Mesenchymal stem cell (in vitro differentiated cells and primary cell): ENCODE measurements at regions not wholly inside any gene's neighbourhood (a gene's known extent, or its start where the extent isn't known, plus 50 kb on each side); places are given as distances from the start of the nearest gene placed in this dataset.

Source experiments
- DNase-seq: peaks from one replicate; pipeline ENCODE4 v3.0.0-alpha.2; 2013
- H2AFZ ChIP-seq: one replicate; pipeline ENCODE4 v1.6.1; 2013; ENCODE audit warnings: low read depth, mild to moderate bottlenecking, control low read depth, inconsistent platforms, low read length, moderate library complexity
- H2AK5ac ChIP-seq: 2 replicates; pipeline ENCODE4 v1.6.1; 2013; ENCODE audit warnings: low read length, moderate library complexity, mild to moderate bottlenecking, inconsistent platforms; ENCODE audit not compliant: severe bottlenecking
- H2BK120ac ChIP-seq: one replicate; pipeline ENCODE4 v1.6.1; 2013; ENCODE audit warnings: low read depth, mild to moderate bottlenecking, inconsistent platforms, low read length, moderate library complexity
- H2BK12ac ChIP-seq, 2 experiments: one replicate each; pipeline ENCODE4 v1.6.1; 2013; ENCODE audit warnings: inconsistent platforms in 2 of 2, low read length in 2 of 2, mild to moderate bottlenecking in 2 of 2, moderate library complexity in 2 of 2, control low read depth in 1 of 2
- H2BK15ac ChIP-seq: one replicate; pipeline ENCODE4 v1.6.1; 2013; ENCODE audit warnings: mild to moderate bottlenecking, low read depth, inconsistent platforms; ENCODE audit not compliant: poor library complexity, severe bottlenecking
- H2BK5ac ChIP-seq: 2 replicates; pipeline ENCODE4 v1.6.1; 2013; ENCODE audit warnings: low read depth, mild to moderate bottlenecking, low read length, control low read depth, inconsistent platforms; ENCODE audit not compliant: poor library complexity, severe bottlenecking
- H3K14ac ChIP-seq, 2 experiments: one replicate each; pipeline ENCODE4 v1.6.1; 2013; ENCODE audit warnings: inconsistent platforms in 2 of 2, low read length in 2 of 2, control low read depth in 1 of 2, mild to moderate bottlenecking in 1 of 2, moderate library complexity in 1 of 2
- H3K18ac ChIP-seq, 2 experiments: one replicate each; pipeline ENCODE4 v1.6.1; 2013; ENCODE audit warnings: inconsistent platforms in 2 of 2, low read length in 2 of 2, control low read depth in 1 of 2, low read depth in 1 of 2, mild to moderate bottlenecking in 1 of 2
- H3K23ac ChIP-seq, 2 experiments: one replicate each; pipeline ENCODE4 v1.6.1; 2013; ENCODE audit warnings: inconsistent platforms in 2 of 2, low read length in 2 of 2, mild to moderate bottlenecking in 2 of 2, moderate library complexity in 2 of 2, control low read depth in 1 of 2
- H3K27ac ChIP-seq: 2 replicates; pipeline ENCODE4 v1.5.1; 2013; ENCODE audit warnings: mild to moderate bottlenecking, moderate library complexity, low read length, control low read depth, inconsistent platforms; ENCODE audit not compliant: poor library complexity, severe bottlenecking
- H3K27me3 ChIP-seq, 2 experiments: 2 replicates each; pipeline versions ENCODE4 v1.6.1 to v1.7.0; 2013; ENCODE audit warnings: low read length in 2 of 2, mild to moderate bottlenecking in 2 of 2, moderate library complexity in 2 of 2, control low read depth in 1 of 2, inconsistent platforms in 1 of 2; ENCODE audit not compliant: control insufficient read depth in 1 of 2, insufficient read depth in 1 of 2
- H3K36me3 ChIP-seq, 2 experiments: 2 replicates each; pipeline versions ENCODE4 v1.6.1 to v1.7.0; 2013; ENCODE audit warnings: low read length in 2 of 2, control low read depth in 1 of 2, inconsistent platforms in 1 of 2, low read depth in 1 of 2, mild to moderate bottlenecking in 1 of 2; ENCODE audit not compliant: insufficient read depth in 2 of 2, control insufficient read depth in 1 of 2
- H3K4ac ChIP-seq, 2 experiments: one replicate each; pipeline ENCODE4 v1.6.1; 2013; ENCODE audit warnings: inconsistent platforms in 2 of 2, low read length in 2 of 2, mild to moderate bottlenecking in 2 of 2, moderate library complexity in 2 of 2, control low read depth in 1 of 2, low read depth in 1 of 2
- H3K4me1 ChIP-seq: 2 replicates; pipeline ENCODE4 v1.6.1; 2013; ENCODE audit warnings: low read depth, low read length, control low read depth; ENCODE audit not compliant: control insufficient read depth, insufficient read depth
- H3K4me2 ChIP-seq: 2 replicates; pipeline ENCODE4 v1.6.1; 2013; ENCODE audit warnings: low read length, mild to moderate bottlenecking, inconsistent platforms; ENCODE audit not compliant: poor library complexity, severe bottlenecking
- H3K4me3 ChIP-seq, 2 experiments: 2 replicates each; pipeline versions ENCODE4 v1.5.1 to v1.7.0; 2013; ENCODE audit warnings: low read length in 2 of 2, mild to moderate bottlenecking in 2 of 2, control low read depth in 1 of 2, low read depth in 1 of 2; ENCODE audit not compliant: insufficient read depth in 1 of 2
- H3K79me1 ChIP-seq: replicated peaks from 2 replicates; pipeline ENCODE4 v1.6.1; 2013; ENCODE audit warnings: mild to moderate bottlenecking, control low read depth, low read length, inconsistent platforms; ENCODE audit not compliant: poor library complexity, severe bottlenecking
- H3K9ac ChIP-seq: 2 replicates; pipeline ENCODE4 v1.7.0; 2013; ENCODE audit warnings: mild to moderate bottlenecking, low read length, moderate library complexity
- H3K9me3 ChIP-seq: 2 replicates; pipeline ENCODE4 v1.7.0; 2013; ENCODE audit warnings: mild to moderate bottlenecking, low read length; ENCODE audit not compliant: control insufficient read depth
- H4K8ac ChIP-seq: one replicate; pipeline ENCODE4 v1.6.1; 2013; ENCODE audit warnings: inconsistent platforms, mild to moderate bottlenecking, low read length, moderate library complexity
- H4K91ac ChIP-seq: one replicate; pipeline ENCODE4 v1.6.1; 2013; ENCODE audit warnings: mild to moderate bottlenecking, low read length, inconsistent platforms
- WGBS: methylation state at CpG from one replicate; pipeline ENCODE4 v1.1.7; 2013; ENCODE audit warnings: mixed read lengths; 5-methylcytosine and 5-hydroxymethylcytosine counted together

DNA sequence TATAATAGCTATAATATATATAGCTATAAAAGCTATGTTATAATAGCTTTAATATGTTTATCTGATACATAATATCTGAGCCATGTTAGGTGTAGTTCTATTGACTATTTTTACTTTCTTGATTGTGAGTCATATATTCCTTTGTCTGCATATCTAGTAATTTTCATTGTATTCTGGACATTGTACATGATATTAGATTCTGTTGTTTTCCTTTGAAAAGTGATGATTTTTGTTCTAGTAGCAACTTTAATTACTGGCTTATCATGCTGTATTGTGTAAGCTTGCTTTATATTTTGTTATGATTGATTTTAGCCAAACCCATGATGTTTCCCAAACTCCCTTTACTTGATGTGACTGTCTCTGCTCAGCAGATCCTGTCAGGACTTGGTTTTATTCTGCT is 125.7 kb upstream of the TCF4 start:
- H3K4me2 ChIP-seq: no peak overlapping the region
- DNase-seq: no peak
- H3K9ac ChIP-seq: no peak overlapping the region
- H4K8ac ChIP-seq: no peak overlapping the region
- H2BK120ac ChIP-seq: no peak overlapping the region
- H3K4ac ChIP-seq: no peak overlapping the region
- peaks cover 22% of the 10 kb centered on the region for H3K9me3 ChIP-seq
- H3K27ac ChIP-seq: no peak overlapping the region
- no peak overlapping the region for H2BK5ac ChIP-seq
- no peak overlapping the region for H3K4me3 ChIP-seq
- no peaks in the 10 kb centered on the region for H3K27me3 ChIP-seq
- H2AK5ac ChIP-seq: no peak overlapping the region
- no peaks in the 10 kb centered on the region for H3K4me1 ChIP-seq
- no peak overlapping the region for H2AFZ ChIP-seq
- H4K91ac ChIP-seq: no peak overlapping the region
- H3K14ac ChIP-seq: no peak overlapping the region
- H3K23ac ChIP-seq: no peak overlapping the region
- no peaks in the 10 kb centered on the region for H3K36me3 ChIP-seq
- no peak overlapping the region for H3K18ac ChIP-seq
- no peak overlapping the region for H2BK15ac ChIP-seq
- no peaks in the 10 kb centered on the region for H3K79me1 ChIP-seq
- H2BK12ac ChIP-seq: no peak overlapping the region

- Histone ChIP-seq H2AFZ (no peak overlapping the region), H2AK5ac (no peak overlapping the region), H4K8ac (no peak overlapping the region), H3K9me3 (peaks cover 7% of the 10 kb centered on the region), H3K36me3 (no peaks in the 10 kb centered on the region), H4K91ac (no peak overlapping the region), H3K14ac (no peak overlapping the region), H3K4me2 (no peak overlapping the region), H3K4me1 (no peaks in the 10 kb centered on the region), H3K4me3 (no peak overlapping the region), H3K27ac (no peak overlapping the region), H3K4ac (no peak overlapping the region), H2BK12ac (no peak overlapping the region), H2BK120ac (no peak overlapping the region), H2BK15ac (no peak overlapping the region), H3K27me3 (no peaks in the 10 kb centered on the region), H2BK5ac (no peak overlapping the region), H3K79me1 (no peaks in the 10 kb centered on the region), H3K23ac (no peak overlapping the region), H3K9ac (no peak overlapping the region), H3K18ac (no peak overlapping the region)
- WGBS: 57% methylated on average over 1 of the region's 3 CpGs
- DNase-seq: peak; percentile 33
Measured at GRCh38 chr18:55706898-55707297, 118.9 kb upstream of the TCF4 start.

GRCh38 chr18:55699233-55699765 is 111.3 kb upstream of the TCF4 start:
- no peak overlapping the region for H2BK120ac ChIP-seq
- no peak overlapping the region for H3K14ac ChIP-seq
- no peak overlapping the region for H2AK5ac ChIP-seq
- no peaks in the 10 kb centered on the region for H3K27me3 ChIP-seq
- H2BK12ac ChIP-seq: no peak overlapping the region
- H3K4me3 ChIP-seq: no peak overlapping the region
- peaks cover 9% of the 10 kb centered on the region for H3K9me3 ChIP-seq
- no peak overlapping the region for H3K27ac ChIP-seq
- no peaks in the 10 kb centered on the region for H3K36me3 ChIP-seq
- no peak overlapping the region for H2BK5ac ChIP-seq
- no peak overlapping the region for H3K18ac ChIP-seq
- no peak overlapping the region for H4K91ac ChIP-seq
- no peak for DNase-seq
- H3K4me1 ChIP-seq: no peaks in the 10 kb centered on the region
- no peak overlapping the region for H3K23ac ChIP-seq
- WGBS: 93% methylated on average over 5 of the region's 5 CpGs
- no peak overlapping the region for H2AFZ ChIP-seq
- H3K4me2 ChIP-seq: no peak overlapping the region
- no peaks in the 10 kb centered on the region for H3K79me1 ChIP-seq
- H3K4ac ChIP-seq: no peak overlapping the region
- no peak overlapping the region for H3K9ac ChIP-seq
- no peak overlapping the region for H2BK15ac ChIP-seq
- H4K8ac ChIP-seq: no peak overlapping the region

DNA sequence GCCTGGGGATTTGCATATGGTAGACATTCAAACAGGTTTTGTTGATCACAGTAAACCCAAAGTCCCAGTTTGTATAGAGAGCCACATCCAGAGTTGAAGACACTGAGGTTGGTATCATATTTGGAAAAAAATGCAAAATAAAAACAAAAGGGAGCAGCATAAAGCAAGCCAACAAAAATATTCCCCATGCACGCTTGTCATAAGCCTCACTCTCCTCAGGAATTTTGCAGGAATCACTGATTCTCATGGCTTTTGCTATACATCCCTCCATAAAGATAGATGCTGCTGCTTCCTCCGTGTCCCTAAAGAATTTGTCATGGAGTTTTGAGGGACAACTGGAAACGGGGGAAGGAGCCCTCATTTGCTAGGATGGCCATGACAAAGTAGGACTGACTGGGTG is 108.8 kb upstream of the TCF4 start:
- Histone ChIP-seq H2AFZ (no peak overlapping the region), H3K4me2 (no peak overlapping the region), H3K4me3 (no peak overlapping the region), H2BK15ac (no peak overlapping the region), H2BK120ac (no peak overlapping the region), H2BK12ac (no peak overlapping the region), H3K9ac (no peak overlapping the region), H3K4ac (no peak overlapping the region), H3K4me1 (no peaks in the 10 kb centered on the region), H3K79me1 (no peaks in the 10 kb centered on the region), H4K91ac (no peak overlapping the region), H3K27me3 (no peaks in the 10 kb centered on the region), H3K18ac (no peak overlapping the region), H2AK5ac (no peak overlapping the region), H3K14ac (no peak overlapping the region), H3K27ac (no peak overlapping the region), H3K9me3 (peaks cover under 1% of the 10 kb centered on the region), H4K8ac (no peak overlapping the region), H2BK5ac (no peak overlapping the region), H3K36me3 (no peaks in the 10 kb centered on the region), H3K23ac (no peak overlapping the region)
- WGBS: 90% methylated on average over 3 of the region's 3 CpGs
- no peak for DNase-seq
